ENCODE measurements at regions not wholly inside any gene's neighbourhood (a gene's known extent, or its start where the extent isn't known, plus 50 kb on each side); places are given as distances from the start of the nearest gene placed in this dataset.

GRCh38 chr12:83186419-83186818 is 499.7 kb downstream of the TMTC2 start:
- DNase-seq = no peak

DNA sequence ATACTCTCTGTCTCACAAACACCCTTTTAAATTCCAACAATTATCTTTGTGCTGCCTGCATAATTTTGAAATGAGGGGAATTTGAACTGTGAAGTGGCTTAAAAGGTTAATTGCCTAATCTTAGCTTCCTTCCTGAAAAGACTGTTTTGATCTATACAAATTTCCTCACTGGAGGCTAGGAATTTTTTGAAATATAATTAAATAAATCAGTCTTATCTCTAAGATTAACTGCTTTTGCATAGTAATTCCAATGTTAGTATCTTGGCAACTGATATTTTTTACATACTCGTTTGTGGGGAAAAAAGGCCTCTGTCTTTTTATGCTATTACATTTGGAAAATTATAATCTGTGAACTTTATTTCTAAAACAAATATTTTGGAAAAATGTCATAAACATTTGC is 498.5 kb downstream of the TMTC2 start:
- no peak for DNase-seq

Measured in activated CD4-positive, alpha-beta T cell treated with anti-CD3 and anti-CD28 coated beads, Interleukin-2, amount 50 U/mL, for 48 hours (primary cell).